Mammary epithelial cell (primary cell): ENCODE measurements at regions not wholly inside any gene's neighbourhood (a gene's known extent, or its start where the extent isn't known, plus 50 kb on each side); places are given as distances from the start of the nearest gene placed in this dataset.

ENCODE experiments used
- CTCF ChIP-seq, 2 donors: IDR thresholded peaks in 1 of 2; conservative IDR thresholded peaks in 1 of 2; 2 replicates each; pipeline ENCODE4 v1.5.1; 2011 to 2012; ENCODE audit warnings: inconsistent platforms in 2 of 2, low read length in 2 of 2, mild to moderate bottlenecking in 2 of 2, control low read depth in 1 of 2, low read depth in 1 of 2; ENCODE audit not compliant: insufficient read depth in 1 of 2; ENCODE audit errors: extremely low read depth in 1 of 2
- EZH2 ChIP-seq: IDR thresholded peaks from 2 replicates; pipeline ENCODE4 v1.6.1; 2012; ENCODE audit warnings: low read length, inconsistent platforms, borderline replicate concordance

DNA sequence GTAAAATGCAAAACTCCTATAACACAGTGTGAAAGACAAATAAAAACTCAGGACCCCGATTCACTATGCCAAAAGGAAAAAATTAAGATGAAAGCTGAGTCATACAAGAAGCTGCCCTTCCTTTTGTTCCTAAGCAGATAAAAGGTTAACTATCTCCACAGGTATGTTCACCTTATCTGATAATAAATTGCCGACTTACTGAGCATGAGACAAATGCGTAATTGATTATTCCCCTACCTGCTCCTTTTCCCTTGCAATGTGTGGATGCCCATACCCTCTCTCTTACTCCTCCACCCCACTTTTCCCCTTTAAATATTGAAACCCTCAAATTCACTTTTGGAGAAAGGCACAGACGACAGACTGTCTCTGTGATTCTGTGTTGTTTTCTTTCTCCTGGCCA, 148.6 kb upstream of the TMEM260 start:
- TF ChIP-seq EZH2, result no peak
- TF ChIP-seq CTCF (conservative IDR thresholded peaks at IDR 0.05 in 1 of 2, IDR thresholded peaks at IDR 0.05 in 1 of 2; ENCODE audit: extremely low read depth in 1 of 2, insufficient read depth in 1 of 2, low read depth in 1 of 2, low read length in 2 of 2), result no peak
